CD4-positive, alpha-beta T cell (primary cell): ENCODE measurements at regions not wholly inside any gene's neighbourhood (a gene's known extent, or its start where the extent isn't known, plus 50 kb on each side); places are given as distances from the start of the nearest gene placed in this dataset.

Source experiments
- ATAC-seq: fragments of 200-7000 bp; cut with Tn5 transposase; one replicate; pipeline ENCODE4 v1.10.0; 2022; ENCODE audit warnings: mild to moderate bottlenecking; ENCODE audit not compliant: poor library complexity
- CTCF ChIA-PET: fragments of 350-600 bp; sonication (Branson Sonifier 250); formaldehyde crosslinking; loops from one replicate; lab custom pipeline; 2021; ENCODE audit warnings: antibody characterized with exemption, inconsistent platforms; lab: Charles Lee
- POLR2A ChIA-PET: fragments of 350-600 bp; sonication (Branson Sonifier 250); formaldehyde crosslinking; loops from one replicate; lab custom pipeline; 2021; ENCODE audit warnings: antibody characterized with exemption, inconsistent platforms; lab: Charles Lee
- DNase-seq, 14 experiments: peaks; one replicate each; pipeline ENCODE4 v3.0.0-alpha.2; 2013 to 2020; ENCODE audit warnings: mixed read lengths in 2 of 14
- H3K27ac ChIP-seq, 2 donors: one replicate each; pipeline versions ENCODE4 v1.5.1 to v1.7.0; 2013; ENCODE audit warnings: low read length in 2 of 2, low read depth in 1 of 2, mild to moderate bottlenecking in 1 of 2
- H3K27me3 ChIP-seq, 2 experiments: 1 replicate in 1 of 2; 2 replicates in 1 of 2; pipeline versions ENCODE4 v1.6.1 to v1.7.0; 2013; ENCODE audit warnings: low read length in 2 of 2, control low read depth in 1 of 2, mild to moderate bottlenecking in 1 of 2, moderate library complexity in 1 of 2; ENCODE audit not compliant: insufficient read depth in 2 of 2, control insufficient read depth in 1 of 2
- H3K36me3 ChIP-seq: one replicate; pipeline ENCODE4 v1.6.1; 2013; ENCODE audit warnings: low read length, control low read depth; ENCODE audit not compliant: insufficient read depth
- H3K4me1 ChIP-seq: one replicate; pipeline ENCODE4 v1.6.1; 2013; ENCODE audit warnings: low read length, control low read depth; ENCODE audit not compliant: insufficient read depth
- H3K4me3 ChIP-seq: one replicate; pipeline ENCODE4 v1.5.1; 2013; ENCODE audit warnings: mild to moderate bottlenecking, low read length, moderate library complexity
- H3K9me3 ChIP-seq, 2 experiments: 1 replicate in 1 of 2; 2 replicates in 1 of 2; pipeline versions ENCODE4 v1.6.1 to v1.7.0; 2013; ENCODE audit warnings: low read length in 2 of 2, mild to moderate bottlenecking in 2 of 2, control low read depth in 1 of 2, moderate library complexity in 1 of 2; ENCODE audit not compliant: control insufficient read depth in 1 of 2, insufficient read depth in 1 of 2
- H3K27ac Mint-ChIP-seq: one replicate; pipeline ENCODE4 v1.8.0; 2020; ENCODE audit warnings: mixed read lengths
- H3K27me3 Mint-ChIP-seq: one replicate; pipeline ENCODE4 v1.8.0; 2021; ENCODE audit warnings: mixed read lengths
- H3K36me3 Mint-ChIP-seq: one replicate; pipeline ENCODE4 v1.8.0; 2021; ENCODE audit warnings: low read depth, mixed read lengths
- H3K4me1 Mint-ChIP-seq: one replicate; pipeline ENCODE4 v1.8.0; 2021; ENCODE audit warnings: low read depth, mixed read lengths
- H3K4me3 Mint-ChIP-seq: one replicate; pipeline ENCODE4 v1.8.0; 2020; ENCODE audit warnings: mild to moderate bottlenecking, mixed read lengths
- H3K9me3 Mint-ChIP-seq: one replicate; pipeline ENCODE4 v1.8.0; 2020; ENCODE audit warnings: mixed read lengths
- CTCF ChIP-seq: fragments of 200-600 bp; IDR thresholded peaks from one replicate; pipeline ENCODE4 v1.8.0; 2022; ENCODE audit warnings: antibody characterized with exemption, mild to moderate bottlenecking
- intact Hi-C, 2 experiments: fragments of 100-400 bp; cut with DNase I in 1 of 2; cut with micrococcal nuclease in 1 of 2; formaldehyde crosslinking; loops; one replicate each; pipeline versions ENCODE4 v1.15.1 to v1.9.0; 2023 to 2025; cut with DNase I, micrococcal nuclease

- Histone ChIP-seq H3K4me3 (no peak overlapping the region), H3K27me3 (no peaks in the 10 kb centered on the region), H3K36me3 (no peaks in the 10 kb centered on the region), H3K9me3 (no peaks in the 10 kb centered on the region), H3K27ac (no peak overlapping the region), H3K4me1 (no peaks in the 10 kb centered on the region)
- DNase-seq (no peak), ATAC-seq (no peak)
- Mint-ChIP-seq H3K9me3 (peaks cover 10% of the 10 kb centered on the region), H3K27me3 (no peaks in the 10 kb centered on the region), H3K27ac (no peak overlapping the region), H3K4me1 (no peaks in the 10 kb centered on the region), H3K4me3 (no peak overlapping the region), H3K36me3 (no peaks in the 10 kb centered on the region)
- no peak for TF ChIP-seq CTCF
- CTCF ChIA-PET, result no interaction called here
- intact Hi-C loops, result no loop called here
- POLR2A ChIA-PET, result no interaction called here
Observed at GRCh38 chr9:28105001-28105400, 531.7 kb upstream of the C9orf72 start.

GRCh38 chr9:28120184-28120583, 546.9 kb upstream of the C9orf72 start:
- H3K27me3 Mint-ChIP-seq, result no peaks in the 10 kb centered on the region
- H3K36me3 ChIP-seq, result no peaks in the 10 kb centered on the region
- no peaks in the 10 kb centered on the region for H3K4me1 ChIP-seq
- no peak for DNase-seq
- ChIA-PET CTCF (no interaction called here), POLR2A (interaction anchor here (0.6 kb wide), 1 partner anchor 13 kb away, joined by 3 read pairs; no protein-coding TSS in a partner anchor)
- no peak overlapping the region for H3K4me3 ChIP-seq
- no peak overlapping the region for H3K4me3 Mint-ChIP-seq
- H3K27ac Mint-ChIP-seq, result no peak overlapping the region
- H3K27me3 ChIP-seq, result no peaks in the 10 kb centered on the region
- no peak for TF ChIP-seq CTCF
- ATAC-seq, result no peak
- H3K27ac ChIP-seq, result no peak overlapping the region
- intact Hi-C loops, result no loop called here
- no peaks in the 10 kb centered on the region for H3K36me3 Mint-ChIP-seq
- no peaks in the 10 kb centered on the region for H3K4me1 Mint-ChIP-seq
- no peaks in the 10 kb centered on the region for H3K9me3 ChIP-seq
- H3K9me3 Mint-ChIP-seq, result no peaks in the 10 kb centered on the region

- Histone ChIP-seq H3K27me3 (no peaks in the 10 kb centered on the region), H3K27ac (no peak overlapping the region), H3K4me3 (no peak overlapping the region), H3K36me3 (no peaks in the 10 kb centered on the region), H3K4me1 (no peaks in the 10 kb centered on the region), H3K9me3 (no peaks in the 10 kb centered on the region)
- Mint-ChIP-seq H3K4me1 (no peaks in the 10 kb centered on the region), H3K9me3 (no peaks in the 10 kb centered on the region), H3K4me3 (no peak overlapping the region), H3K27me3 (no peaks in the 10 kb centered on the region), H3K36me3 (no peaks in the 10 kb centered on the region), H3K27ac (no peak overlapping the region)
- TF ChIP-seq CTCF, result no peak
- CTCF ChIA-PET, result no interaction called here
- POLR2A ChIA-PET, result no interaction called here
- ATAC-seq (no peak), DNase-seq (no peak)
- intact Hi-C loops, result no loop called here
Observed at GRCh38 chr9:28120626-28121025, 547.3 kb upstream of the C9orf72 start.
